HCT116 (cell line): ENCODE measurements at regions not wholly inside any gene's neighbourhood (a gene's known extent, or its start where the extent isn't known, plus 50 kb on each side); places are given as distances from the start of the nearest gene placed in this dataset.

Source experiments
- CEBPB ChIP-seq: IDR thresholded peaks from 2 replicates; pipeline ENCODE4 v1.6.1; 2012; ENCODE audit warnings: low read depth
- FOSL1 ChIP-seq: IDR thresholded peaks from 2 replicates; pipeline ENCODE4 v1.6.1; 2012; ENCODE audit warnings: low read depth
- POLR2A ChIP-seq: IDR thresholded peaks from 2 replicates; pipeline ENCODE4 v1.7.0; 2011; ENCODE audit warnings: borderline replicate concordance; ENCODE audit not compliant: insufficient read depth, insufficient read length; ENCODE audit errors: extremely low read depth
- TCF7L2 ChIP-seq: IDR thresholded peaks from 2 replicates; pipeline ENCODE4 v1.7.0; 2011; ENCODE audit warnings: borderline replicate concordance, inconsistent platforms; ENCODE audit not compliant: insufficient read depth, insufficient read length; ENCODE audit errors: extremely low read depth
- TF ChIP-seq, protein P1 (sequence below), 3 experiments: fragments of 200-600 bp in 1 of 3; sonication (generic) in 1 of 3; IDR thresholded peaks in 2 of 3; conservative IDR thresholded peaks in 1 of 3; 2 replicates each; pipeline ENCODE4 v1.5.1; 2012 to 2017; ENCODE audit warnings: low read depth in 2 of 3, low read length in 2 of 3, antibody characterized with exemption in 1 of 3, borderline replicate concordance in 1 of 3, control low read depth in 1 of 3, mild to moderate bottlenecking in 1 of 3, mixed read lengths in 1 of 3, mixed run types in 1 of 3, moderate library complexity in 1 of 3; ENCODE audit not compliant: insufficient read depth in 1 of 3

DNA sequence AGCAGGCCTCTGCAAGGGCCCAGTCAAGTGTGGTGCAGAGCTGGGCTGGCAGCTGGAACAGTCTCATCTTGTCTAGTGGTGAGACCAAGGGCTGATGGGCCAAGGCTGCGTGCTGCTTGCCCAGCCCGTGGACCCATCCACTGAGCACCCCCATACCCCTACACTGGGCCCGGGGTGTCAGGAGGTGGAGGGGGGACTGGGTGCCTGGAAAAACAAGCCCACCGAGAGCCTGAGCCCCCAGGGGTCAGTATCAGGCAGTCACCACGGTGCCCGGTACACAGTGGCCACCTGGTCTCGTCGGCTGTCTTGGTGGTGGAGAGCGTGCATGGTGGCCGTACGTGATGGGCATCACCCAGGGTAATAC is 238.3 kb downstream of the SEC14L1 start:
- TF ChIP-seq POLR2A (no peak), TCF7L2 (no peak), FOSL1 (no peak), CEBPB (no peak)
- TF ChIP-seq, protein P1, sequence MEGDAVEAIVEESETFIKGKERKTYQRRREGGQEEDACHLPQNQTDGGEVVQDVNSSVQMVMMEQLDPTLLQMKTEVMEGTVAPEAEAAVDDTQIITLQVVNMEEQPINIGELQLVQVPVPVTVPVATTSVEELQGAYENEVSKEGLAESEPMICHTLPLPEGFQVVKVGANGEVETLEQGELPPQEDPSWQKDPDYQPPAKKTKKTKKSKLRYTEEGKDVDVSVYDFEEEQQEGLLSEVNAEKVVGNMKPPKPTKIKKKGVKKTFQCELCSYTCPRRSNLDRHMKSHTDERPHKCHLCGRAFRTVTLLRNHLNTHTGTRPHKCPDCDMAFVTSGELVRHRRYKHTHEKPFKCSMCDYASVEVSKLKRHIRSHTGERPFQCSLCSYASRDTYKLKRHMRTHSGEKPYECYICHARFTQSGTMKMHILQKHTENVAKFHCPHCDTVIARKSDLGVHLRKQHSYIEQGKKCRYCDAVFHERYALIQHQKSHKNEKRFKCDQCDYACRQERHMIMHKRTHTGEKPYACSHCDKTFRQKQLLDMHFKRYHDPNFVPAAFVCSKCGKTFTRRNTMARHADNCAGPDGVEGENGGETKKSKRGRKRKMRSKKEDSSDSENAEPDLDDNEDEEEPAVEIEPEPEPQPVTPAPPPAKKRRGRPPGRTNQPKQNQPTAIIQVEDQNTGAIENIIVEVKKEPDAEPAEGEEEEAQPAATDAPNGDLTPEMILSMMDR (IDR thresholded peaks at IDR 0.05 in 2 of 3, conservative IDR thresholded peaks at IDR 0.05 in 1 of 3; ENCODE audit: borderline replicate concordance in 1 of 3, insufficient read depth in 1 of 3, low read depth in 2 of 3, low read length in 2 of 3), result no peak
